AG04450 (cell line): ENCODE measurements at regions not wholly inside any gene's neighbourhood (a gene's known extent, or its start where the extent isn't known, plus 50 kb on each side); places are given as distances from the start of the nearest gene placed in this dataset.
"Not testable (repeated sequence)": the region's sequence is repeated elsewhere in the genome, so short reads cannot be mapped to it uniquely, and the experiment has no call there.

Experiments used
- CTCF ChIA-PET: fragments of 300-600, 350-600 bp; formaldehyde crosslinking; extraction: SDS; loops from one replicate; lab custom pipeline; 2022; ENCODE audit warnings: antibody characterized with exemption, inconsistent platforms; lab: Charles Lee
- POLR2A ChIA-PET: fragments of 350-600 bp; formaldehyde crosslinking; extraction: SDS; loops from one replicate; lab custom pipeline; 2021; ENCODE audit warnings: antibody characterized with exemption, inconsistent platforms; lab: Yijun Ruan, JAX
- DNase-seq: peaks from one replicate; pipeline ENCODE4 v3.0.0-alpha.2; 2011; ENCODE audit warnings: low read depth, low spot score
- H3K27ac ChIP-seq: one replicate; pipeline ENCODE4 v1.5.1; 2012; ENCODE audit warnings: low read depth, low read length, control low read depth
- H3K27me3 ChIP-seq: one replicate; pipeline ENCODE4 v1.6.0; 2012; ENCODE audit warnings: low read length; ENCODE audit not compliant: control insufficient read depth, insufficient read depth
- H3K4me3 ChIP-seq: 2 replicates; pipeline ENCODE4 v1.5.1; 2011; ENCODE audit warnings: mild to moderate bottlenecking, low read depth, low read length, control low read depth
- H3K9me3 ChIP-seq: 2 replicates; pipeline ENCODE4 v1.5.1; 2012; ENCODE audit warnings: low read length; ENCODE audit not compliant: control insufficient read depth, insufficient read depth
- CTCF ChIP-seq: IDR thresholded peaks from 2 replicates; pipeline ENCODE4 v1.5.1; 2011; ENCODE audit warnings: low read depth, low read length, control low read depth, inconsistent platforms

GRCh38 chr1:121448851-121449250 lies 264.1 kb downstream of the SRGAP2C start:
- Histone ChIP-seq H3K27me3 (peaks cover 3% of the 10 kb centered on the region), H3K27ac (no peak overlapping the region), H3K4me3 (no peak overlapping the region), H3K9me3 (no peaks in the 10 kb centered on the region)
- no peak for TF ChIP-seq CTCF
- CTCF ChIA-PET: no interaction called here
- POLR2A ChIA-PET: no interaction called here
- DNase-seq: no peak

GRCh38 chr1:121452484-121452883 lies 267.7 kb downstream of the SRGAP2C start:
- Histone ChIP-seq H3K9me3 (no peaks in the 10 kb centered on the region), H3K4me3 (no peak overlapping the region), H3K27me3 (peaks cover 9% of the 10 kb centered on the region), H3K27ac (no peak overlapping the region)
- TF ChIP-seq CTCF: no peak
- ChIA-PET CTCF (no interaction called here), POLR2A (no interaction called here)
- DNase-seq: no peak

GRCh38 chr1:121458291-121459048 lies 273.7 kb downstream of the SRGAP2C start:
- no peak for DNase-seq
- ChIA-PET POLR2A (no interaction called here), CTCF (no interaction called here)
- no peak overlapping the region for H3K4me3 ChIP-seq
- peaks cover 6% of the 10 kb centered on the region for H3K27me3 ChIP-seq
- TF ChIP-seq CTCF: no peak
- no peak overlapping the region for H3K27ac ChIP-seq
- no peaks in the 10 kb centered on the region for H3K9me3 ChIP-seq

GRCh38 chr1:121459235-121459634 lies 274.5 kb downstream of the SRGAP2C start:
- Histone ChIP-seq H3K27ac (no peak overlapping the region), H3K27me3 (peaks cover 8% of the 10 kb centered on the region), H3K4me3 (no peak overlapping the region), H3K9me3 (no peaks in the 10 kb centered on the region)
- CTCF ChIA-PET: no interaction called here
- DNase-seq: no peak
- POLR2A ChIA-PET: no interaction called here
- TF ChIP-seq CTCF: no peak

GRCh38 chr1:121469395-121469794 lies 284.6 kb downstream of the SRGAP2C start:
- H3K4me3 ChIP-seq, DNase-seq, CTCF ChIA-PET, H3K27me3 ChIP-seq, POLR2A ChIA-PET, H3K9me3 ChIP-seq, H3K27ac ChIP-seq: not testable (repeated sequence)

GRCh38 chr1:121470401-121470800 lies 285.6 kb downstream of the SRGAP2C start:
- CTCF ChIA-PET, DNase-seq, POLR2A ChIA-PET, H3K9me3 ChIP-seq, H3K27me3 ChIP-seq, H3K4me3 ChIP-seq, H3K27ac ChIP-seq: not testable (repeated sequence)
